ENCODE measurements at regions not wholly inside any gene's neighbourhood (a gene's known extent, or its start where the extent isn't known, plus 50 kb on each side); places are given as distances from the start of the nearest gene placed in this dataset.

- TF ChIP-seq POLR2AphosphoS5 (IDR thresholded peaks at IDR 0.05) (no peak), CTCF (IDR thresholded peaks at IDR 0.05; ENCODE audit: poor library complexity, severe bottlenecking) (no peak)
Observed at GRCh38 chr20:17819395-17820093, 119.8 kb downstream of the BANF2 start.

All from neural cell (in vitro differentiated cells).